NCI-H187 treated with DMSO at 0.1 percent for 48 hours (cell line): ENCODE measurements at regions not wholly inside any gene's neighbourhood (a gene's known extent, or its start where the extent isn't known, plus 50 kb on each side); places are given as distances from the start of the nearest gene placed in this dataset.
"Not testable (repeated sequence)": the region's sequence is repeated elsewhere in the genome, so short reads cannot be mapped to it uniquely, and the experiment has no call there.

ENCODE experiments used
- DNase-seq: peaks from one replicate; lab custom pipeline; 2025; lab: John Stamatoyannopoulos, UW

GRCh38 chr13:26887594-26887993, 127.0 kb upstream of the GPR12 start:
- DNase-seq: no peak

DNA sequence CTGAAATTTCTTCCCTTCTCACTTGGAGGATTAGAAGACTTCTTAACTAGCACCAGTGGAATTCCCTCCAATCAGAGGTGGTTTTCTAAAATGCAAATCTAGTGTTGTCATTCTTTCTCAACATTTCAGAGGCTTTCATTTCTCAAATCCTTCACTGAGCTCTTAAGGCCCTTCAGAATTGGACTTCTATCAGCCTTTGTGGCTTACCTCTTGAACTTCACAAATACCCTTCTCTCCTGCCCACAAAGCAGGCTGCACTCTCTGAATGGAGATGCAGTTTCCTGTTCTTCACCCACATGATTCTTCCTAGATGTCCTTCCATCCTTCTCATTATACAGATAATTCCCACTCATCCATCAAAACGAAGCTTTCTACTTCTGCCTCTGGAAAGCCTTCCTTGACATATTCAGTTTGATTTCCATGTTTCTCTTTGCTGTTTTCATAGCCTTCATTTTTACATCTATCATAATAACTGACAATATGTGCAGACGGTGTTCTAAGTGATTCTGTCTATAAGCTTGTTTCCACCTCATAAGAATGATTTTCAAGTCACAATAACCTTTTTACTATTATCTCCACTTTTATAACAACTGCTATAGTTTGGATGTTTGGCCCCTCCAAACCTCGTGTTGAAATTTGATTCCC, 123.1 kb upstream of the GPR12 start:
- DNase-seq: no peak

DNA sequence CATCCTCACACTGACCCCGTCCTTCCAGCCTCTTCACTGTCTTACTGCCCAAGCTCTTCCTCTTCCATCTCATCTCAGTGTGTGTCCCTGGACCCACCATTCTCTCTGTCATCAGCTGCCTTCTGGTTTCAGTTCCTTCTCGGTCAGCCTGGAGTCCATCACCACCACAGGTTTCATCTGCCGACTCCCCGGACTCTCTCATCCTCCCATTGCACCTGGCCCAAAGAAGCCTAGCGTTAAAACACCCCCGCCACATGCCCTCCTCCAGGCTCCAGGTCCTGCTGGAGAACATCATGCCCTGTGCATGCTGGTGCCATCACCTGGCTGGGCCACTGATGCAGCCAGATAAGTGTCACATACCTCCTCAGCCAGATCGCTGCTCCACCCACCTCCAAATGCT, 122.1 kb upstream of the GPR12 start:
- no peak for DNase-seq

- DNase-seq: no peak
Observed at GRCh38 chr13:26881154-26881553, 120.6 kb upstream of the GPR12 start.

GRCh38 chr13:26880735-26881134, 120.1 kb upstream of the GPR12 start:
- DNase-seq: no peak

DNA sequence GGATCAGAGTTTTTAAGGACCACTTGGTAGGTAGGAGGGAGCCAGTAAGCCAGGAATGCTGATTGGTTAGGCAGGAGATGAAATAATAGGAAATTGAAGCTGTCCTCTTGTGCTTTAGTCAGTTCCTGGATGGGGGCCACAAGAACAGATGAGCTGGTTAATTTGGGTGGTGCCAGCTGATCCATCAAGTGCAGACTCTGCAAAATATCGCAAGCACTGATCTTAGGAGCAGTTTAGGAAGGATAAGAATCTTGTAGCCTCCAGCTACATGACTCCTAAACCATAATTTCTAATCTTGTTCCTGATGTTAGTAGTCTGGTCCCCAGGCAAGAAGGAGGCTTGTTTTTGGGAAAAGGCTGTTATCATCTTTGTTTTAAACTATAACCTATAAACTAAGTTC, 117.9 kb upstream of the GPR12 start:
- no peak for DNase-seq

DNA sequence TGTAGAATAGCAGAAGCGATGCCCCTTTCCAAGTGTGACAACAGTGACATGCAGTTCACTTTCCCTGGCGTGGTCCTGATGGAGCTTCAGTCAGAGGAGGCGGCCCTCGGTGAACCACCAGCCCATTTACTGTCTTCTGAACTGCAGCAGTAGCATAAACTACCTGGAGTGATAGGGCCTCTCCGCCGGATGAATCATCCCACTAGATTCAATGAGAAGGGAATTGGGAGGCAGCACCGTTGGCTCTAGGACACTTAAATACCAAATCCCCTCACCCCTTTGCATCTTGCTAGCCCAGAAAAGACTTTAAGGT, 112.8 kb upstream of the GPR12 start:
- no peak for DNase-seq

- DNase-seq: no peak
Observed at GRCh38 chr13:26872525-26873385, 112.2 kb upstream of the GPR12 start.

- DNase-seq: no peak
Observed at GRCh38 chr13:26867451-26868091, 107.0 kb upstream of the GPR12 start.

GRCh38 chr13:26864576-26864975, 104.0 kb upstream of the GPR12 start:
- DNase-seq: no peak

DNA sequence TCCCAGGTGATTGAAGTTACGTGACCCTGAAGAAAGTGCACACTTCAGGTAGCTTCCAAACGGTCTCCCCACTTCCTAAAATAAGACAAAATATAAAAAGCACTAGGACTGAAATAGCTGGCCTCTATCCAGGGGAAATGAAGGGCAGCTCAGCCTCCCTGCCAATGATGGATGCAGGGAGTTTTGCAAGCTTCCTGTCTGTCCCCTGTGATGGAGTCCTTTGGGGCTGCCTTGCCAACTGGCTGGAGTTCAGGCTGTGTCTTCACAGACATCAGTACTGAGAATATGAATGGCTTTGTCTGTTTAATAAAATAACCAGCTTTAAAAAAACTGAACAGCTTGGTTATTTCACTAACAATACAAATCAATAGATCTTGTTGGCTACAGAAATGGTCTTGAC, 101.4 kb upstream of the GPR12 start:
- peak; percentile 48 for DNase-seq

DNA sequence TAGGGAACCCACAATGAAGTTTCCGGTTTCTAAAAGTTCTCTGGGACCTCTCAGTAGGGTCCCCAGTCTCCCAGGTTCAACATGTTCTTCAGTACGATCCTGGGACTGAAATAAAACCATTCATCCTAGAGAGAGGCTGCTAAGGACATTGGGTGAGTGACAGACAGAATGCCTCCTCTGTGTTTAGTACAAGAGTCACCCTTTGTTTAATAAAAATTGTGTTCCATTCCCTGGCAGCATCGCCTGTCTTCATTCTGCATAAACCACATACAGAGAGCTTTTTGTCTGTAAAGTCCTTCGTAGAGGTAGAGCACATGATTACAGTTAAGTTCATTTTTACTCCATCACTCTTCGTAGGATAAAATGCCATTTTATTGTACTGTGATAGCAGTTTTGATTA, 95.3 kb upstream of the GPR12 start:
- no peak for DNase-seq

DNA sequence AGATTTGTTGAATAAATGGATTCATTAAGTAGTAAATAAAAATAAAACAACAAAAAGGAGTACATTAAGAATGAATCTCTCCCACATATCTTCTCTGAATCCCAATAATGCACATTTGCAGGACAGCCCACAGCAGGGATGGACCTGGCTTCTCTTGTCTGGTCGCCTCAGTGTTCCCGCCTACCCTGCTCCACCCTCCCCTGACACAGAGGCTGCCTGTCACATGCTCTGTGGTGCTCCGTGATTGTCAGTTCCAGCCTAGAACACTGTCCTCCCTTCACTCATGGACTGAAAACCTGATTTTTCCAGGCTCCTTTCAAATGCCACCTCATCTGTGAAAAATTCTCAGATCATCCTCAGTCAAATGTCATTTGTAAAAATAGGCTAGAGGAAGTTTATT, 94.5 kb upstream of the GPR12 start:
- no peak for DNase-seq

DNA sequence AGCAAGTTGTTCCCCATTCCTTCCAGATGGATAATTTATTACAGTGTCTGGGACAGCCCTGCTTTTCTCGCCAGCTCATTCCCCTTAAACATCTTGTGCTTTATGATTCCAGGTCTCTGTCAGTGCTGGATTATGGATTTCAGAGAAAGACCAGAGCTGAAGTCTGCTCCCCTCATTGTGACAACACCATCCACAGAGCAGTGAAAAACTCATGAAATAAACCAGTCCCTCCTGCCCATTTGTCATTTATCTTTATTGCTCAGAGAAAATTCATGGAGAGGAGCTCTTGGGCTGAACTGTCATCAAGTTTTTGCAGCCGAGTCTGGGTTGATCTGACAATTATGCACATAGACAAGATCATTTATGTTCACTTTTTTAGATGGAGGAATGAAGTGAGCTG, 92.7 kb upstream of the GPR12 start:
- DNase-seq: no peak

- DNase-seq: no peak
Observed at GRCh38 chr13:26847281-26847680, 86.7 kb upstream of the GPR12 start.

DNA sequence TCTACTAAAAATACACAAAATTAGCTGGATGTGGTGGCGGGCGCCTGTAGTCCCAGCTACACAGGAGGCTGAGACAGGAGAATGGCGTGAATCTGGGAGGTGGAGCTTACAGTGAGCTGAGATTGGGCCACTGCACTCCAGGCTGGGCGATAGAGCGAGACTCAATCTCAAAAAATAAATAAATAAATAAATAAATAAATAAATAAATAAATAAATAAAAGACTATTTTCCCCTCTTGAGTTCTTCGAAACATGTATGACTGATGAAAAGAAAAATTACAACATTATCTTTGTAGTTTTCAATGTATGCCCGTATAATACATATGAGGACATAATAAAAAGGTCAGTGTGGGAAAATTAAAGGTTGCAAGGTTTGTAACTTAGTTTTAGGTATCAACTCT, 84.5 kb upstream of the GPR12 start:
- not testable (repeated sequence) for DNase-seq

- no peak for DNase-seq
Observed at GRCh38 chr13:26839682-26840081, 79.1 kb upstream of the GPR12 start.

DNA sequence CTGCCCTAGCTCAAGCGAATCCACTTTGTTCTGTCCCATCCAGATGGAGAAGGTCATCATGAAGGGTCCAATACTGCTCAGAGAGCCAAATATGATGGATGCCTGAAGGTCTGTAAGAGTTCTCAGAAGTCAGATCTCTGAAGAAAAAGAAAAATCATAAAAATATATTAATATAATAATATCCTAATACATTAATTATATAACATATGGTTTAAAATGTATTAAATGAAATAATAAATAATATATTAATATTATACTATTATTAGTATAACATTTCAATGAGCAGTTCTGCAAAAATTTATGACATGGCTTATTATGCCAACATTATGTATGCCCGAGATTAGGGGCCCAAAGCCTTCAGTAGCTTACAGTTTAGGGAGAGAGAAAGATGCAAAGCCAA, 78.2 kb upstream of the GPR12 start:
- no peak for DNase-seq

DNA sequence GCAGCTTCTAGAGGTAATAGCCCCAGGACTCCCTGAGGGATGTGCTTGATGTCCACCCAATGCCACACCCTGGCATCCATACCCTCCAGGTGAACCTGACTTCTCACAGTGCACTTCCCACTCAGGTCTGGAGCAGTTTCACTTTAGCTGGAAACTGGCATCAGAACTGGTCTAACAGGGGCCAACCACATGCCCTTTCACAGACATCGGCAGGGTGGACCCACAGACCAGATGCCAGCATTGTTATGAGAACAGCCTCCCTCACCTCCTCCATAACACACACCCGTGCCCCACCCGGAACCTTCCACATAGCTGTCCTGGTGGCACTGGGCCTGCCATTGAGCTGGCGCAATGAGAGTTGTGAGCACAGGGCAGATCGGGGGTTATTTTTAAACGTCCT, 77.4 kb upstream of the GPR12 start:
- DNase-seq: no peak

DNA sequence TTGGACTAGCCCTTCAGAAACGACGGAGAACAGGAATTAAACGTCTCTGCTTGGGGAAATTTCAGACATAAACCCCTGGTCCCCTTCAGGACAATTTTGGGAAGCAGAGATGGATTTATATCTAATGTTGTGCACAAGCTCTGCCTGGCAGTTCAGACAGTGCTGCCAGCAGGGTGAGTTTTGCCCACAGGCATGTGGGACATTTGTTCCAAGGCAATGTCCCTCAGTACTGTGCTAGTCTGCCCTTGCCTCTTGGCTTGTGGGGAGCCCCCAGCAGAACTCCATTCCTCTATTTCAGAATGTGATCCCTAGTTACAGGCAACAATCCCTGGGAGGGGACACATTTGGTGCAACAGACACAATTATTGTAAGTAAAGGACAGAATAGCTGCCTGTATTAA, 76.5 kb upstream of the GPR12 start:
- no peak for DNase-seq

DNA sequence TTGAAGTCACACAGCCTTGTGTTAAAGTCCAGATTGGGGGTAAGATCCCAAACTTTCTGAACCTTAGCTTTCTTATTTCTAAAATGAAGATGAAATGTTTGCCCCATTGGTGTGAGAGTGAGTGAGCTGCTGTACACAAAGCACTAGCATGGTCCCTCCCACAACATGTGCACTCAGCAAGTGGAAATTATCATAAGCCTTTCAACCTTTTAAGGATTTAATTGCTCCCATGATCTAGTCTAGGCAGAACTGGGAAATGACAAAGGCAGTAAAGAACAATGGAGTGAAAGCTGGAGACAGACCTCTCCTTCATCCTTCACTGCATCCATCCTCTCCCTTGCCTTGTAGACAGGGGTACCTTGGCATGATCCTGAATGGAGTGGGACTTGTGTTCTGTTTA, 76.0 kb upstream of the GPR12 start:
- DNase-seq: no peak

DNA sequence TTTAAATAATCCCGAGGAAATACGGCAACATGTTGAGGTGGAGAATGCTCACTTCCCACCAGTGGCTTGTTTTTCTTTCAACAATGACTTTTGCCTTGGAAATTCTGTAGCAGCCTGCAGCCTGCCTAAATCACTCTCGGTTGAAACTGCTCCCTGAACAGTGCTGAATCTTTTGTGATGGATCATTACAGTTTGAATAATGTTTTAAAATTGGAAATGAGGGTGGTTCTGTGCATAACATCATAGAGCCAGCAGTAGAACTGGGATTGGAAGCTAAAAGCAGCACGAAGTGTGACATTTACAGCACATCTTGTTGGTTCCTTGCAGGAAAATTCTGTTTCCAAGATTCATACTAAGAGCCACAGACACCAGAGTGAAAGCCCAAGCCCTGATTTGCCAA, 74.1 kb upstream of the GPR12 start:
- DNase-seq: no peak

- DNase-seq: no peak
Observed at GRCh38 chr13:26831336-26831908, 70.8 kb upstream of the GPR12 start.
